Breast epithelium (tissue), 4 donors: ENCODE measurements at regions not wholly inside any gene's neighbourhood (a gene's known extent, or its start where the extent isn't known, plus 50 kb on each side); places are given as distances from the start of the nearest gene placed in this dataset.

Experiments used
- DNase-seq, 2 donors: peaks; one replicate each; pipeline ENCODE4 v3.0.0-alpha.2; 2019; ENCODE audit warnings: low spot score in 2 of 2
- H3K27ac ChIP-seq, 2 donors: fragments of 200-600 bp; sonication (generic) in 1 of 2; one replicate each; pipeline ENCODE4 v1.5.1; 2016 to 2019; ENCODE audit warnings: mild to moderate bottlenecking in 1 of 2
- H3K27me3 ChIP-seq, 2 donors: fragments of 200-600 bp; sonication (generic) in 1 of 2; one replicate each; pipeline versions ENCODE4 v1.5.1 to v1.6.0; 2017 to 2019; ENCODE audit warnings: control low read depth in 1 of 2, mild to moderate bottlenecking in 1 of 2
- H3K36me3 ChIP-seq: fragments of 200-600 bp; one replicate; pipeline ENCODE4 v1.5.1; 2019
- H3K4me1 ChIP-seq, 2 donors: fragments of 200-600 bp; sonication (generic); one replicate each; pipeline ENCODE4 v1.5.1; 2016 to 2019; ENCODE audit warnings: control low read depth in 1 of 2
- H3K4me3 ChIP-seq, 3 donors: fragments of 200-600 bp; sonication (generic); 1 replicate in 2 of 3; 2 replicates in 1 of 3; pipeline ENCODE4 v1.5.1; 2016 to 2019; ENCODE audit warnings: mild to moderate bottlenecking in 3 of 3, moderate library complexity in 2 of 3
- H3K9me3 ChIP-seq, 2 donors: fragments of 200-600 bp; sonication (generic) in 1 of 2; one replicate each; pipeline ENCODE4 v1.5.1; 2016 to 2019; ENCODE audit warnings: control low read depth in 1 of 2
- CTCF ChIP-seq, 3 donors: fragments of 450-650 bp; IDR thresholded peaks; one replicate each; pipeline ENCODE4 v1.5.1; 2016 to 2017; ENCODE audit warnings: antibody characterized with exemption in 3 of 3, mild to moderate bottlenecking in 3 of 3, moderate library complexity in 3 of 3
- POLR2A ChIP-seq: fragments of 450-650 bp; IDR thresholded peaks from one replicate; pipeline ENCODE4 v1.6.1; 2016; ENCODE audit warnings: antibody characterized with exemption, mild to moderate bottlenecking, moderate library complexity
- POLR2AphosphoS5 ChIP-seq, 3 donors: sonication (generic); formaldehyde crosslinking; IDR thresholded peaks; one replicate each; pipeline ENCODE4 v1.6.1; 2017; ENCODE audit warnings: antibody characterized with exemption in 3 of 3
- intact Hi-C: fragments of 100-400 bp; cut with DNase I; formaldehyde crosslinking; loops from one replicate; pipeline ENCODE4 v1.15.1; 2023; ENCODE audit warnings: low total_unique reads

- no peaks in the 10 kb centered on the region for H3K36me3 ChIP-seq
- H3K27ac ChIP-seq, result no peak overlapping the region
- TF ChIP-seq POLR2AphosphoS5 (IDR thresholded peaks at IDR 0.05) (no peak), POLR2A (no peak), CTCF (IDR thresholded peaks at IDR 0.05) (no peak)
- intact Hi-C loops, result loop anchor here (5.0 kb wide), 1 partner anchor 1098 kb away; no protein-coding TSS in a partner anchor
- H3K4me1 ChIP-seq, result no peaks in the 10 kb centered on the region
- H3K4me3 ChIP-seq, result no peak overlapping the region
- DNase-seq, result no peak
- H3K9me3 ChIP-seq, result peaks cover 0 to 7% of the 10 kb centered on the region in 2 donors
- no peaks in the 10 kb centered on the region for H3K27me3 ChIP-seq
Observed at GRCh38 chr11:92750794-92751193, 218.7 kb upstream of the MTNR1B start.

GRCh38 chr11:92751594-92751993, 217.9 kb upstream of the MTNR1B start:
- Histone ChIP-seq H3K4me3 (no peak overlapping the region), H3K36me3 (no peaks in the 10 kb centered on the region), H3K27ac (no peak overlapping the region), H3K4me1 (no peaks in the 10 kb centered on the region), H3K9me3 (peaks cover 0 to 7% of the 10 kb centered on the region in 2 donors), H3K27me3 (no peaks in the 10 kb centered on the region)
- TF ChIP-seq POLR2AphosphoS5 (IDR thresholded peaks at IDR 0.05) (no peak), CTCF (IDR thresholded peaks at IDR 0.05) (no peak), POLR2A (no peak)
- intact Hi-C loops, result loop anchor here (5.0 kb wide), 1 partner anchor 1099 kb away; no protein-coding TSS in a partner anchor
- DNase-seq, result no peak

GRCh38 chr11:92752122-92752521, 217.3 kb upstream of the MTNR1B start:
- no peaks in the 10 kb centered on the region for H3K36me3 ChIP-seq
- no peak overlapping the region for H3K4me3 ChIP-seq
- no peak overlapping the region for H3K27ac ChIP-seq
- DNase-seq, result no peak
- H3K27me3 ChIP-seq, result no peaks in the 10 kb centered on the region
- H3K9me3 ChIP-seq, result peaks cover 0 to 3% of the 10 kb centered on the region in 2 donors
- no peaks in the 10 kb centered on the region for H3K4me1 ChIP-seq
- TF ChIP-seq POLR2AphosphoS5 (IDR thresholded peaks at IDR 0.05), result no peak
- no peak for TF ChIP-seq POLR2A
- TF ChIP-seq CTCF (IDR thresholded peaks at IDR 0.05), result no peak
- intact Hi-C loops, result loop anchor here (5.0 kb wide), 1 partner anchor 1100 kb away; no protein-coding TSS in a partner anchor

GRCh38 chr11:92753161-92753560, 216.3 kb upstream of the MTNR1B start:
- Histone ChIP-seq H3K27me3 (no peaks in the 10 kb centered on the region), H3K4me1 (no peaks in the 10 kb centered on the region), H3K4me3 (no peak overlapping the region), H3K36me3 (no peaks in the 10 kb centered on the region), H3K27ac (no peak overlapping the region), H3K9me3 (no peaks in the 10 kb centered on the region)
- TF ChIP-seq POLR2AphosphoS5 (IDR thresholded peaks at IDR 0.05), result no peak
- no peak for TF ChIP-seq POLR2A
- no peak for TF ChIP-seq CTCF (IDR thresholded peaks at IDR 0.05)
- no peak for DNase-seq
- intact Hi-C loops, result loop anchor here (5.0 kb wide), 1 partner anchor 1101 kb away; no protein-coding TSS in a partner anchor

- TF ChIP-seq POLR2A, result no peak
- no peak for TF ChIP-seq CTCF (IDR thresholded peaks at IDR 0.05)
- TF ChIP-seq POLR2AphosphoS5 (IDR thresholded peaks at IDR 0.05), result no peak
- no peak overlapping the region for H3K27ac ChIP-seq
- H3K4me1 ChIP-seq, result no peaks in the 10 kb centered on the region
- H3K36me3 ChIP-seq, result no peaks in the 10 kb centered on the region
- no peak overlapping the region for H3K4me3 ChIP-seq
- intact Hi-C loops, result loop anchor here (5.0 kb wide), 1 partner anchor 294 kb away; no protein-coding TSS in a partner anchor
- DNase-seq, result no peak
- H3K27me3 ChIP-seq, result no peaks in the 10 kb centered on the region
- H3K9me3 ChIP-seq, result no peaks in the 10 kb centered on the region
Observed at GRCh38 chr11:92758241-92758780, 211.1 kb upstream of the MTNR1B start.
